ENCODE measurements at regions not wholly inside any gene's neighbourhood (a gene's known extent, or its start where the extent isn't known, plus 50 kb on each side); places are given as distances from the start of the nearest gene placed in this dataset.

GRCh38 chr4:26215725-26216124 is 105.1 kb upstream of the RBPJ start:
- no peak for TF ChIP-seq EZH2 (IDR thresholded peaks at IDR 0.05; ENCODE audit: low read length, unreplicated experiment)
- no peak for TF ChIP-seq EZH2phosphoT487 (IDR thresholded peaks at IDR 0.05; ENCODE audit: borderline replicate concordance, low read length)
- TF ChIP-seq CTCF (conservative IDR thresholded peaks at IDR 0.05; ENCODE audit: low read depth, low read length), result no peak
- ATAC-seq, result no peak
- BruUV-seq (replicated peaks), result no TSS peak
- Histone ChIP-seq H3K4me1 (ENCODE audit: insufficient read depth, low read length) (peaks cover 11% of the 10 kb centered on the region), H3K9me3 (ENCODE audit: low read length) (no peaks in the 10 kb centered on the region), H2AFZ (ENCODE audit: low read length) (no peak overlapping the region), H3K4me2 (ENCODE audit: low read length) (no peak overlapping the region), H4K20me1 (ENCODE audit: low read length) (no peaks in the 10 kb centered on the region), H3K36me3 (ENCODE audit: low read depth, low read length) (no peaks in the 10 kb centered on the region), H3K79me2 (ENCODE audit: low read length) (no peaks in the 10 kb centered on the region), H3K9me2 (replicated peaks; ENCODE audit: low read length) (no peaks in the 10 kb centered on the region), H3K9ac (ENCODE audit: low read length) (no peak overlapping the region), H3K27me3 (ENCODE audit: low read length) (no peaks in the 10 kb centered on the region), H3F3A (ENCODE audit: low read length, unreplicated experiment) (no peaks in the 10 kb centered on the region), H3K4me3 (ENCODE audit: low read length) (no peak overlapping the region), H3K27ac (ENCODE audit: low read length) (no peak overlapping the region)
- intact Hi-C loops (cut with micrococcal nuclease), result no loop called here
- CTCF ChIA-PET, result no interaction called here
- no peak for DNase-seq
- POLR2A ChIA-PET (ENCODE audit: unreplicated experiment), result no interaction called here

- Histone ChIP-seq H3K4me1 (ENCODE audit: insufficient read depth, low read length) (peaks cover 26% of the 10 kb centered on the region), H3K9me3 (ENCODE audit: low read length) (no peaks in the 10 kb centered on the region), H3K9ac (ENCODE audit: low read length) (no peak overlapping the region), H3K4me3 (ENCODE audit: low read length) (no peak overlapping the region), H3K79me2 (ENCODE audit: low read length) (no peaks in the 10 kb centered on the region), H3K36me3 (ENCODE audit: low read depth, low read length) (no peaks in the 10 kb centered on the region), H4K20me1 (ENCODE audit: low read length) (no peaks in the 10 kb centered on the region), H2AFZ (ENCODE audit: low read length) (no peak overlapping the region), H3F3A (ENCODE audit: low read length, unreplicated experiment) (peaks cover 3% of the 10 kb centered on the region), H3K27me3 (ENCODE audit: low read length) (no peaks in the 10 kb centered on the region), H3K4me2 (ENCODE audit: low read length) (no peak overlapping the region), H3K9me2 (replicated peaks; ENCODE audit: low read length) (no peaks in the 10 kb centered on the region), H3K27ac (ENCODE audit: low read length) (no peak overlapping the region)
- TF ChIP-seq EZH2phosphoT487 (IDR thresholded peaks at IDR 0.05; ENCODE audit: borderline replicate concordance, low read length) (no peak), EZH2 (IDR thresholded peaks at IDR 0.05; ENCODE audit: low read length, unreplicated experiment) (no peak), CTCF (conservative IDR thresholded peaks at IDR 0.05; ENCODE audit: low read depth, low read length) (no peak)
- ATAC-seq, result no peak
- intact Hi-C loops (cut with micrococcal nuclease), result no loop called here
- BruUV-seq (replicated peaks), result no TSS peak
- DNase-seq, result no peak
- POLR2A ChIA-PET (ENCODE audit: unreplicated experiment), result no interaction called here
- CTCF ChIA-PET, result no interaction called here
These were observed 103.3 kb upstream of the RBPJ start for GRCh38 chr4:26217481-26217880.

- CTCF ChIA-PET, result no interaction called here
- Histone ChIP-seq H3K9me3 (ENCODE audit: low read length) (no peaks in the 10 kb centered on the region), H4K20me1 (ENCODE audit: low read length) (no peaks in the 10 kb centered on the region), H3K27ac (ENCODE audit: low read length) (no peak overlapping the region), H3K79me2 (ENCODE audit: low read length) (no peaks in the 10 kb centered on the region), H3K9me2 (replicated peaks; ENCODE audit: low read length) (no peaks in the 10 kb centered on the region), H3K4me2 (ENCODE audit: low read length) (no peak overlapping the region), H3K9ac (ENCODE audit: low read length) (no peak overlapping the region), H3K36me3 (ENCODE audit: low read depth, low read length) (no peaks in the 10 kb centered on the region), H3K4me1 (ENCODE audit: insufficient read depth, low read length) (peaks cover 27% of the 10 kb centered on the region), H3K4me3 (ENCODE audit: low read length) (no peak overlapping the region), H3F3A (ENCODE audit: low read length, unreplicated experiment) (peaks cover 3% of the 10 kb centered on the region), H2AFZ (ENCODE audit: low read length) (no peak overlapping the region), H3K27me3 (ENCODE audit: low read length) (no peaks in the 10 kb centered on the region)
- TF ChIP-seq EZH2 (IDR thresholded peaks at IDR 0.05; ENCODE audit: low read length, unreplicated experiment), result no peak
- TF ChIP-seq EZH2phosphoT487 (IDR thresholded peaks at IDR 0.05; ENCODE audit: borderline replicate concordance, low read length), result no peak
- TF ChIP-seq CTCF (conservative IDR thresholded peaks at IDR 0.05; ENCODE audit: low read depth, low read length), result no peak
- DNase-seq, result no peak
- no peak for ATAC-seq
- no TSS peak for BruUV-seq (replicated peaks)
- POLR2A ChIA-PET (ENCODE audit: unreplicated experiment), result no interaction called here
- intact Hi-C loops (cut with micrococcal nuclease), result no loop called here
These were observed 102.7 kb upstream of the RBPJ start for GRCh38 chr4:26217961-26218676.

Data from PC-3 (cell line).